ENCODE measurements at regions not wholly inside any gene's neighbourhood (a gene's known extent, or its start where the extent isn't known, plus 50 kb on each side); places are given as distances from the start of the nearest gene placed in this dataset.

- TF ChIP-seq CTCF (IDR thresholded peaks at IDR 0.05) (no peak), EP300 (IDR thresholded peaks at IDR 0.05) (no peak)
Observed at GRCh38 chr5:147170603-147171002, 64.2 kb upstream of the STK32A start.

All from ovary (tissue), 3 donors.